NCI-H1436 treated with DMSO at 0.1 percent for 48 hours (cell line): ENCODE measurements at regions not wholly inside any gene's neighbourhood (a gene's known extent, or its start where the extent isn't known, plus 50 kb on each side); places are given as distances from the start of the nearest gene placed in this dataset.

Experiments
- DNase-seq: peaks from one replicate; lab custom pipeline; 2025; lab: John Stamatoyannopoulos, UW

- DNase-seq, result no peak
Observed at GRCh38 chr5:96072138-96072790, 110.6 kb upstream of the ELL2 start.

GRCh38 chr5:96070622-96071225 is 109.1 kb upstream of the ELL2 start:
- no peak for DNase-seq

DNA sequence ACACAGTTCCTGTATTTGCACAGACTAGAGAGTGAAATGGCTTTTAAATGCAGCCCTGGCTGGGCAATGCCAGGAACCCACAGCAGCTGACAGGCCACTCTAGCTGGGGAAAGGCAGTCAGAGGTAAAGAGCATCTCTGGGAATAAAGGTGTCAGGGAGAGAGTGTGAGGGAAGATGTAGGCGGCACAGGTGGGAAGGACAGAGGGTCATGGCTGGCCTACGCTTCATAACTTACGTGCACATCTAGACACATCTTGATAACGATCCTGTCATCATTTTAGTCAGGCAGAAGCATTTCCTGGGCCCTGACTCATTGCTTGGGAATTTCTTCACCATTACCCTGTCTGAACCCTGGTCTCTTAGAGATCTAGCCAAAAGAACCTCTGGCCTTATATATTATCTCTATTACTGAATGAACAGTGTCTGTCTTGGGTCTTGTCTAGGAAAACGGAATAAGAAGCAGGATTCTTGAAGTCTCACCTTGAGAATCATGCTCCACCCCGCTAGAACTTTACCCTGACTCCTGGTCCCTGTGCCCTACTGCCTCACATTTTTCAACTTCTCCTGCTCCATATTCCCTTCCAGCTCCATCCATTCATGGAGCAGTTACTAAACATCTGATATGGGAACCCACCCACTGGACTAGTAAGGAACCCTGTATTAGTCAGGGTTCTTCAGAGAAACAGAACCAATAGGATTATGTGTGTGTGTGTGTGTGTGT is 106.4 kb upstream of the ELL2 start:
- no peak for DNase-seq

DNA sequence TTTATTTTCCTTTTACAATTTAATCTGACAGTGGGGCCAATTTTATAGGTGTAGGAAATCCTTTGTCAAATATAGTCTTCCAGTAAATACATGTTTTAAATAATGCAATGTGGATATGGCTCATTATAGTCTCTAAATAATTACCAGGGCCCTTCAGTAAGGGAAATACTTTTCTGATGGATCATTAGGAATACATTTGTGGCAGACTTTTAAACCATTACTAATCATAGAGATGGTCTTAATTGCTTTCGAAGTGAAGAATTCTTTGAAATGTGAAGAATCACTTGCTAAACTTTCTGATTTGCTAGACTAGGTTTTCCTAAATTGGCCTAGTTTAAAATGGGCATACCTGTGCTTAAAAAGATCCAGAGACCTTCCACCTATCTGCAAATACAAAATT is 105.6 kb upstream of the ELL2 start:
- DNase-seq, result no peak

GRCh38 chr5:96066386-96066719 is 104.7 kb upstream of the ELL2 start:
- DNase-seq, result no peak

DNA sequence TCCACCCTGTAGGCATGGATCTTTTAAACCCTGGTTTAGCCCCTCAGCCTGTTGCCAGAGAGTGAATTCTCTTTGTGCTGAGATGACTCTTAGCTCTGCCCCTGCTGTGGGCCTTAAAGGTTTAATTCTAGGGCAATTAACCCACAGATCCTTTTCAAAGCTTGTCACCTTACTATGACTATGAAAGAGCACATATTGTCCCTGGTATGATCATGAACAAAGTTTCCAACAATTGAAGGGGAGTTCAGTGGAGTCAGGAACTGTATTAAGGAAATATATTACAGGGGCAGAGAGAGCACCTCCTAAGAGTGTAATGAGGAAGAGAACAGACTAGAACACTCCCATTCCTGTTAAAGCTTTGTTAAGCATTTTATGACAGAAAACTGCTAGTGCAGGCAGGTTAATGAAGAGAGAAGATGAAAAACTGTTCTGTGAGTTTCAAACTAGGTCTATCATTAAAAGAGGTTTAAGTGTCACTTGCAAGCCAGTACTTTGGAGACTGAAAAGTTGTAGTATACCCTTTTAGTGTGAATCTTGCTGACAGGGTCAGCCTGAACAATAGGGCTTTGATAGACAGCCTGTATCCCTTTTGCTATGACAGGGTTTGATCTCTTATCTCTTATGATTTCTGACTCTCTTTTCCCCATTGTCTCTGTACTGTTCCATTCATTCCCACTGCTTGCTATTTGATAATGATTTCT is 104.2 kb upstream of the ELL2 start:
- no peak for DNase-seq

DNA sequence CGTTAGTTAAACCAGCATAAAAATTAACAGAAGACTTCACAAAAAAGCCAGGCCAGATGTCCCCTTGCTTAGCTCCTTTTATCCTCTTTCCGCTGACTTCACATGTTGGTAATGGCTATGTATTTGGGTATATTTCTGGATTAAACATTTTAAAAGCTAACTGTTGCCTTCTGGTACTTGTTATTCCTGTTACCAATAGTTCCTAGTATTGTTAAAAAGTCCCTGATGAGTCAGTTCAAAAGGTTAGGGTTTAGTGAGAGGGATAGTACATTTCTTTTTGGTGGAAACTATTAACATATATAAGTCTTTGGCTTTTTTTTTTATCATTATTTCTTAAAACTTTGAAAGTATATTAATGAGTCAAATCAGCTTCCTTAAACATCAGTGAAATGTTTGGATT is 103.2 kb upstream of the ELL2 start:
- DNase-seq, result no peak

DNA sequence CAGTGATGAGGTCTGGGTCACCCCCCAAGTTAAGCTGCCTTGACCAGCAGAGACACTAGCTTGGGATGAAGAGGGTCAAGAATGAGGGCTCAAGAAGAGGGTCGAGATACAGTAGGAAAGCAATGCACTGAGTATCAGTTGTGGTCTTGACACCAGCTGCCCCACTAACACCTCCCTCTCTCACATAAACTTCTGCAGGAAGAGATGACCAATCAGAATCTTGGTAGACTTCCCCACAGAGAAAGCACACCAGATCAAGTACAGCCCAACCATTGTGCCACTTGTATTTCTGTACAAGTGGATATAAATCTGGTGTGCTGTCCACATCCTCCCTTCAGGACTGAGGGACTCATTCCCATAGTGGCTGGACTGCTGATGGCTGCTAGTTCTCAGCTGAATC is 101.2 kb upstream of the ELL2 start:
- DNase-seq, result no peak

- no peak for DNase-seq
Observed at GRCh38 chr5:96058084-96058483, 96.4 kb upstream of the ELL2 start.

GRCh38 chr5:96054311-96055030 is 92.8 kb upstream of the ELL2 start:
- DNase-seq, result no peak

DNA sequence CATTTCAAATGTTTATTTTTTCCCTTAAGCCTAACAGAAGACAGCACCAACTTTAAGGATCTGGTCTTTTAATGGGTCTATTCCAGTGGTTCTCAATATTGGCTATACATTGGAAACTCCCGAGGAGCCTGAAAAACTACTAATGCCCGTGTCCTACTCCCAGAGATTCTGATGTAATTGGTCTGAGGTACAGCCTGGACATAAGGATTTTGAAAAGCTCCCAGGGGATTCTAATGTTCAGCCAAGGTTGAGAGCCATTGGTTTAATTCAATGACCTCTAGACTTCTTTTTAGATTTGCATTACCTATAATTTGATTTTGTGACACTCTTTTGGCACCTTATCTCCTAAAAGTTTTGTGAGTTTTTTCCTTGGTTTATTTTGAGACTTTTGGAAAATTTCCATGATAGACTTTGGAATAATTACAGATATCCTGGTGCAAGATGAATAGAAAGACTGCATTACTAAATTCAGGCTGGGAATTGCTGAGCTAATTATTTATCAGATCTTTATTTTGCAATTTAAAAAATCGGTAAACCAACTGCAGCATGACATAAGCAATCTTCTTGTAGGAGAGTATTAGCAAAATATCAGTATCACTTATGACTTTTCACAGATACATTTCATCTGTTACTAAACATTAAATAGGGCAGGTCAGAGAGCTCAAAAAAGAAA is 91.5 kb upstream of the ELL2 start:
- no peak for DNase-seq

DNA sequence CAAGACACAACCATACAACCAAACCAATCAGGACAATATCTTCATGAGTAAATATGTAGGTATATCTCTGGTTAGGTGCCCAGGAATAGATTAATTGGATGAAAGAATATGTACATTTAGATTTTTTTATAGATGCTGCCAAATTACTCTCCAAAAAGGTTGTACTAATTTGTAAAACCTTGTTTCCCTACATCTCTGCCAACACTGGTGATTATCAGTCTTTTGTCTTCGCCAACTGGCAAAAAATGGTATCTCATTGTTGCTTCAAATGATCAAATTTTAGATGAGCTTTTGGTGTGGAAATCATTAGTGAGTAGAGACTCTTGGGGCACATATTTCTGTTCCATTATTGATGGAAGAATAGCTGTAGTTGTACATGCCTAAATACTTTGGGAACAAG is 90.7 kb upstream of the ELL2 start:
- no peak for DNase-seq

- no peak for DNase-seq
Observed at GRCh38 chr5:96051401-96051830, 89.8 kb upstream of the ELL2 start.

- DNase-seq, result no peak
Observed at GRCh38 chr5:96050273-96050880, 88.7 kb upstream of the ELL2 start.

DNA sequence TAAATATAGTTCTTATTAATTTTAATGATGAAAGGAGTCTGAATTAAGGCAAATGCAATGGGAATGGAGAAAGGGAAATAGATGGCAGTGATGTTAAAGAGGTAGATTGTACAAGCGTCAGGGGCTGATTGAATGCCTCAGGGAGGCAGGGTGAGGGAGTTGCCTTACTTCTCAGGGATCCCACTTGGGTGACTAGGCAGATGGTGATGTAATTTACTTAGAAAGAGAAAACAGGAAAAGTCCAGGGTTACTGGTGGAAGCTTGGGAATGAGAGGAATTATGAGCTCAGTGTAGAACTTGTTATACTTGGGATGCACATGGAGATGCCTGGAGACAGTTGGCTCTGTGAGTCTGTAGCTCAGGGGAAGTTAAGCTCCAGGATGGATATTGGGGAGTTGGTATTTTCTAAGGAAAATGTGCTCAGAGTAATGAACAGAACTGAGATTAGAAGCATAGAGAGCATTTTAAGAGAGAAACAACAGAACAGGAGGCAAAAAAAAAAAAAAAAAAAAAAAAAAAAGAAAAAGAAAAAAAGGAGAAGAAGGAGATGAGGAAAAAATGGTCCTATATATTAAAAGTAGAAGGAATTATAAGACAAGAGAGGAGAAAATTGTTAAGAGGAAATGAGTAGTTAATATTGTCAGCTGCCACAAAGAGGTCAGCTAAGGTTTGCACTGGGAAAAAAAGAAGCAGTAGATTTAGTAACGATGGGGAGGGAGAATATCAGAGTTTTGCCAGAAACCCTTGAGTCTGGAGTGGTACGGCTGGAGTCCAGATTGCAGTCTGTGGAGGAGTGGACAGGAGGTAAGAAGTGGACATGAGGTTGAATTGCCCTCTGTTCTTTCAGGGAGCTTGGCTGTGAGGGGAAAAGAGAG is 88.0 kb upstream of the ELL2 start:
- DNase-seq, result no peak

- peak; percentile 19 for DNase-seq
Observed at GRCh38 chr5:96048763-96049162, 87.1 kb upstream of the ELL2 start.

GRCh38 chr5:96045888-96046287 is 84.2 kb upstream of the ELL2 start:
- no peak for DNase-seq

DNA sequence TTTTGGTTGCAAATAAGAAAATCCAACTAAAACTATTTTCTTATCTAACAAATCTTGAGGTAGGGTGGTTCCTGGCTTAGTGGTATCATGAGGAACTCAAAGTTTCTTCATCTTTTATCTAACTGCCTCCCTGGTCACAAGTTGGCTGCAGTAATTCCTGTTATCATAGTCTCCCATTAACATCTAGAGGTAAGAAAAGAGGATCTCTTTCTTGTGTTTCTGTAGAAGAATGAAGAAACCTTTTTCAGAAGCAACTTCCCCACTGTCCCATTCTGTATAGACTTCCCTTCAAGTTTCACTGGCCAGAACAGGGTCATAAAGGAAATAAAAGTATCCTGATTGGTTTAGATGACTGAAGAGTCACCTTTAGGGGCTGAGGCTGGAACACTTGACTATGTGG is 81.8 kb upstream of the ELL2 start:
- DNase-seq, result no peak

- DNase-seq, result no peak
Observed at GRCh38 chr5:96037128-96037527, 75.5 kb upstream of the ELL2 start.

DNA sequence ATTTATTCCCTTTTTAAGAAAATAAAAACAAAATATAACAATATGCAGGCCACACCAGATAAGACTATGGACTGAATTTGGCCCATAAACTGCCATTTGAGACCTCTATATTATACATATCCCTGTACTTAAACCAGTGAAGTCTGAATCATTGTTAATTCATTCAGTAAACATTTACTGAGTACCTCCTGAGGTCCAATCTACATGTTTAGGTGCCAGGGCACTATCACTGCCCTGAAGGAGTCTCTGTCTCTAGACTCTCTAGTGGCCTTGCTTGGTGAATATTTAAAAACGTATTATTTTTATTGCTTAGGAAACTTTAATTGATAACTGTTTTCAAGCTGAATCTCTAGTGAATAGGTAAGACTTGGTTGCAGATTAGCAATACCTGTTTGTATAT is 74.7 kb upstream of the ELL2 start:
- DNase-seq, result no peak
